ENCODE measurements at regions not wholly inside any gene's neighbourhood (a gene's known extent, or its start where the extent isn't known, plus 50 kb on each side); places are given as distances from the start of the nearest gene placed in this dataset.

DNA sequence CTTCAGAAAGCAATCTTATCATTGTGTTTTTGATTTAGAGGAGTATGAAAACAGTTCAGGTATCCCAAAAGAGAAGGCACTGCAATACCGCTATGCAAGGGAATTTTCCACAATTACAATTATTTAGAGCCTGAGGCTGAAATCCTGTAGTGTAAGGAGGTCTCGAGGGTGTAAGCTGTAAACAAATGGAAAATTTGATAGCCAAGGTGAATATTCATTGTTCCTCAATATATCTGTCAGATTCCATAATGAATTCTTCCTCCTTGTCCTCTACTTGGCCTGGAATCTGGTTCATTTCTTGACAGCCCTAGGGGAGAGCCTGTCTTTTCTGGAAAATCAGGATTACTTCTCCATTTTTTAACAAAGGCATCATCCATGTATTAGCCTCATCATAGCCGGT is 63.1 kb upstream of the SMARCA2 start:
- no peaks in the 10 kb centered on the region for H3K27me3 ChIP-seq (ENCODE audit: insufficient read depth, low read length)
- no peak overlapping the region for H2AFZ ChIP-seq (ENCODE audit: low read depth, low read length)
- H3K4me1 ChIP-seq (ENCODE audit: insufficient read depth, low read length): peaks cover 9% of the 10 kb centered on the region
- H3K9me3 ChIP-seq (ENCODE audit: low read length): no peaks in the 10 kb centered on the region
- H3K36me3 ChIP-seq (ENCODE audit: insufficient read depth, low read length): no peaks in the 10 kb centered on the region
- H3K4me3 ChIP-seq (ENCODE audit: low read length): no peak overlapping the region

GRCh38 chr9:1954238-1954637 is 60.9 kb upstream of the SMARCA2 start:
- Histone ChIP-seq H3K4me3 (ENCODE audit: low read length) (no peak overlapping the region), H3K27me3 (ENCODE audit: insufficient read depth, low read length) (peaks cover 6% of the 10 kb centered on the region), H3K9me3 (ENCODE audit: low read length) (no peaks in the 10 kb centered on the region)

DNA sequence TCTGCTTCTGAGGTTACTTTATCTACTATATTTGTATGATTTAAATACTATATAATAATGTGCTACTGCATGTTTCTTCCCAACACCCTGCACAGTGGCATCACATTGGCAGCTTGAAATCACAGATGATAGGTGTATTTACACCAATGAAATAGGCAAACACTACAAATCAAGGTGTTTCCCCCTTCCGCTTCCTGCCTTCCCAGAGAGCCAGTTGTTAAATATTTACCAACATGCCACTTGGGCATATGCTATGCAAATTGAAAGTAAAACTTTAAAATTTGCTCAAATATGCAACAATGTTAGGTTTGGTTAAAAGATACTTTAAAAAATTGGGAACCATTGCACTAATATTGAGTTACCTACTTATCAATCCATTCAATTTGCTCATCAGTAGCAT is 58.2 kb upstream of the SMARCA2 start:
- no peaks in the 10 kb centered on the region for H3K4me1 ChIP-seq (ENCODE audit: insufficient read depth, low read length)
- H3K27me3 ChIP-seq (ENCODE audit: insufficient read depth, low read length): peaks cover 6% of the 10 kb centered on the region
- no peaks in the 10 kb centered on the region for H3K9me3 ChIP-seq (ENCODE audit: low read length)
- H3K36me3 ChIP-seq (ENCODE audit: insufficient read depth, low read length): no peaks in the 10 kb centered on the region
- H3K4me3 ChIP-seq (ENCODE audit: low read length): no peak overlapping the region
- H2AFZ ChIP-seq (ENCODE audit: low read depth, low read length): no peak overlapping the region

More at GRCh38 chr9:1954238-1954637, 60.9 kb upstream of the SMARCA2 start:
- no peak overlapping the region for H2AFZ ChIP-seq (ENCODE audit: low read depth, low read length)
- H3K36me3 ChIP-seq (ENCODE audit: insufficient read depth, low read length): no peaks in the 10 kb centered on the region
- H3K4me1 ChIP-seq (ENCODE audit: insufficient read depth, low read length): peaks cover 9% of the 10 kb centered on the region

- no peaks in the 10 kb centered on the region for H3K4me1 ChIP-seq (ENCODE audit: insufficient read depth, low read length)
- no peaks in the 10 kb centered on the region for H3K36me3 ChIP-seq (ENCODE audit: insufficient read depth, low read length)
- H3K27me3 ChIP-seq (ENCODE audit: insufficient read depth, low read length): peaks cover 6% of the 10 kb centered on the region
- no peaks in the 10 kb centered on the region for H3K9me3 ChIP-seq (ENCODE audit: low read length)
- H2AFZ ChIP-seq (ENCODE audit: low read depth, low read length): no peak overlapping the region
- H3K4me3 ChIP-seq (ENCODE audit: low read length): no peak overlapping the region
Observed at GRCh38 chr9:1957856-1958255, 57.3 kb upstream of the SMARCA2 start.

- Histone ChIP-seq H2AFZ (ENCODE audit: low read depth, low read length) (no peak overlapping the region), H3K4me1 (ENCODE audit: insufficient read depth, low read length) (no peaks in the 10 kb centered on the region), H3K9me3 (ENCODE audit: low read length) (no peaks in the 10 kb centered on the region), H3K36me3 (ENCODE audit: insufficient read depth, low read length) (no peaks in the 10 kb centered on the region), H3K4me3 (ENCODE audit: low read length) (no peak overlapping the region), H3K27me3 (ENCODE audit: insufficient read depth, low read length) (peaks cover 8% of the 10 kb centered on the region)
Observed at GRCh38 chr9:1959371-1959770, 55.8 kb upstream of the SMARCA2 start.

DNA sequence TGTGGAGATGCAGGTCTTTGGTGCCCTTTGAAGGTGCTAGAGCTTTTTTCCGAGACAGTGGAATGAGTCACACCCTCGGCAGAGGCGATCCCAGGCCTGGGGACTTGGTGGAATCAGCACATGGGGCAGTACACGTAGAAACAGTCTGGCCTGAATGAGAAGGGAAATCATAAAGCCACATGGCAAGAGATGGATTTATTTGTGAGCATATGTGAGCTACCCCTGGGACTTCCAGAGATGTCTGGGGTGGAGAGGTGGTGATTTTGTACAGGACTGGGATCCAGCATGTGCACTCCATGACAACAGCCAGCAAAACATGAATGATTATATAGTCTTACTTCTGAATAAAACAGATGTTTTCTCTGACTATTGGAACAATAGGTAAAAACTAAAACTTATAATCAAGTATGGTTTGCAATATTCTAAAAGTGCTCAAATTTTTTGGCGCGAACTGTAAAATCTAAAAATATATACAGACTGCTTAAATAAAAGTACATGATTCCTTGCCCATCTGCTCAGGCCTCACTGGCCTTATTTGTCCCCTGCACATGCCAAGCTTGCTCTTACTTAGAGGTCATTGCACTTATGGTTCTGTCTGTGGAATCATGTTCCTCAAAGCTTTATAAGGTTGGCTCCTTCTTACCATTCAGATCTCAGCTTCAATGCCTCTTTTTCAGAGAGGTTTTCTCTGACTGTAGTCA is 54.7 kb upstream of the SMARCA2 start:
- Histone ChIP-seq H3K4me3 (ENCODE audit: low read length) (no peak overlapping the region), H3K9me3 (ENCODE audit: low read length) (no peaks in the 10 kb centered on the region), H3K27me3 (ENCODE audit: insufficient read depth, low read length) (peaks cover 8% of the 10 kb centered on the region), H3K36me3 (ENCODE audit: insufficient read depth, low read length) (no peaks in the 10 kb centered on the region), H3K4me1 (ENCODE audit: insufficient read depth, low read length) (no peaks in the 10 kb centered on the region), H2AFZ (ENCODE audit: low read depth, low read length) (no peak overlapping the region)

DNA sequence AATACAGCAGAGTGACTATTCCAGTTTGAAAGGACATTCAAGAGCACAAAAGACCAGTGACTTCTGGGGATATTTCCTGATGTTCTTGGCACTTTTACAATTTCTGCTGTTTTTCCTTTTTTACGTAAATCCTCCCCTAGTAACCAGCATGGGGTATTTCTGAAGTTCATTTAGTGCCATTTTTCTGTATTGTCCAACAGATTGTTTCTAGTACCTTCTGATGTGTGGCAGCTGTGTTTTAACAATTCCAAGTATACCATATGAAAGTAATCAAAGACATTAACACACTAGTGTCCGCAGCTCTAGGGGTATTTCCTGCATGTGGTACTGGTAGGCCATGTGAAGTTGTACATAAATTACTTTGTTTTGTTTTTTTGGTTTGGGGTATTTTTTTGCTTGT is 53.0 kb upstream of the SMARCA2 start:
- Histone ChIP-seq H3K4me1 (ENCODE audit: insufficient read depth, low read length) (no peaks in the 10 kb centered on the region), H3K27me3 (ENCODE audit: insufficient read depth, low read length) (peaks cover 8% of the 10 kb centered on the region), H2AFZ (ENCODE audit: low read depth, low read length) (no peak overlapping the region)

GRCh38 chr9:1962588-1963106 is 52.5 kb upstream of the SMARCA2 start:
- Histone ChIP-seq H3K27me3 (ENCODE audit: insufficient read depth, low read length) (peaks cover 4% of the 10 kb centered on the region), H3K9me3 (ENCODE audit: low read length) (no peaks in the 10 kb centered on the region), H3K4me3 (ENCODE audit: low read length) (no peak overlapping the region), H3K4me1 (ENCODE audit: insufficient read depth, low read length) (no peaks in the 10 kb centered on the region), H3K36me3 (ENCODE audit: insufficient read depth, low read length) (no peaks in the 10 kb centered on the region), H2AFZ (ENCODE audit: low read depth, low read length) (no peak overlapping the region)

More for the DNA sequence above, 53.0 kb upstream of the SMARCA2 start:
- H3K4me3 ChIP-seq (ENCODE audit: low read length): no peak overlapping the region
- no peaks in the 10 kb centered on the region for H3K36me3 ChIP-seq (ENCODE audit: insufficient read depth, low read length)
- H3K9me3 ChIP-seq (ENCODE audit: low read length): no peaks in the 10 kb centered on the region

- Histone ChIP-seq H3K4me1 (ENCODE audit: insufficient read depth, low read length) (no peaks in the 10 kb centered on the region), H3K27me3 (ENCODE audit: insufficient read depth, low read length) (peaks cover 2% of the 10 kb centered on the region), H3K9me3 (ENCODE audit: low read length) (no peaks in the 10 kb centered on the region), H2AFZ (ENCODE audit: low read depth, low read length) (no peak overlapping the region), H3K4me3 (ENCODE audit: low read length) (no peak overlapping the region), H3K36me3 (ENCODE audit: insufficient read depth, low read length) (no peaks in the 10 kb centered on the region)
Observed at GRCh38 chr9:1964093-1964492, 51.1 kb upstream of the SMARCA2 start.

Data from neuron (in vitro differentiated cells).